ENCODE measurements at regions not wholly inside any gene's neighbourhood (a gene's known extent, or its start where the extent isn't known, plus 50 kb on each side); places are given as distances from the start of the nearest gene placed in this dataset.

- no peaks in the 10 kb centered on the region for H3K27me3 ChIP-seq (replicated peaks; ENCODE audit: insufficient read depth)
- ATAC-seq (ENCODE audit: insufficient number of reproducible peaks, low FRiP score, low read depth) = no peak
- H3K27ac ChIP-seq = no peak overlapping the region
- no peak for TF ChIP-seq CTCF (IDR thresholded peaks at IDR 0.05)
- H3K36me3 ChIP-seq = no peaks in the 10 kb centered on the region
- H3K4me3 ChIP-seq = no peak overlapping the region
- no peaks in the 10 kb centered on the region for H3K9me3 ChIP-seq
- no peaks in the 10 kb centered on the region for H3K4me1 ChIP-seq (ENCODE audit: control insufficient read depth in 1 of 2, low read depth in 2 of 2)
- DNase-seq (ENCODE audit: low spot score) = no peak
Observed at GRCh38 chr16:86896976-86897375, 318.6 kb downstream of the FOXL1 start.

GRCh38 chr16:86897486-86897885, 319.1 kb downstream of the FOXL1 start:
- DNase-seq (ENCODE audit: low spot score) = no peak
- no peaks in the 10 kb centered on the region for H3K36me3 ChIP-seq
- TF ChIP-seq CTCF (IDR thresholded peaks at IDR 0.05) = no peak

GRCh38 chr16:86898386-86898785, 320.0 kb downstream of the FOXL1 start:
- no peaks in the 10 kb centered on the region for H3K36me3 ChIP-seq
- no peaks in the 10 kb centered on the region for H3K4me1 ChIP-seq (ENCODE audit: control insufficient read depth in 1 of 2, low read depth in 2 of 2)
- no peak for DNase-seq (ENCODE audit: low spot score)
- no peak overlapping the region for H3K4me3 ChIP-seq
- no peak for ATAC-seq (ENCODE audit: insufficient number of reproducible peaks, low FRiP score, low read depth)
- TF ChIP-seq CTCF (IDR thresholded peaks at IDR 0.05) = no peak
- no peaks in the 10 kb centered on the region for H3K9me3 ChIP-seq
- H3K27me3 ChIP-seq (replicated peaks; ENCODE audit: insufficient read depth) = no peaks in the 10 kb centered on the region
- H3K27ac ChIP-seq = no peak overlapping the region

More at GRCh38 chr16:86897486-86897885, 319.1 kb downstream of the FOXL1 start:
- Histone ChIP-seq H3K27ac (no peak overlapping the region), H3K9me3 (no peaks in the 10 kb centered on the region), H3K27me3 (replicated peaks; ENCODE audit: insufficient read depth) (no peaks in the 10 kb centered on the region), H3K4me1 (ENCODE audit: control insufficient read depth in 1 of 2, low read depth in 2 of 2) (no peaks in the 10 kb centered on the region), H3K4me3 (no peak overlapping the region)
- no peak for ATAC-seq (ENCODE audit: insufficient number of reproducible peaks, low FRiP score, low read depth)

- no peak overlapping the region for H3K4me3 ChIP-seq
- no peak for TF ChIP-seq CTCF (IDR thresholded peaks at IDR 0.05)
- H3K27me3 ChIP-seq (replicated peaks; ENCODE audit: insufficient read depth) = no peaks in the 10 kb centered on the region
- no peak for DNase-seq (ENCODE audit: low spot score)
- H3K36me3 ChIP-seq = no peaks in the 10 kb centered on the region
- ATAC-seq (ENCODE audit: insufficient number of reproducible peaks, low FRiP score, low read depth) = no peak
- no peaks in the 10 kb centered on the region for H3K4me1 ChIP-seq (ENCODE audit: control insufficient read depth in 1 of 2, low read depth in 2 of 2)
- no peaks in the 10 kb centered on the region for H3K9me3 ChIP-seq
- no peak overlapping the region for H3K27ac ChIP-seq
Observed at GRCh38 chr16:86899151-86899550, 320.8 kb downstream of the FOXL1 start.

- no peaks in the 10 kb centered on the region for H3K9me3 ChIP-seq
- no peaks in the 10 kb centered on the region for H3K27me3 ChIP-seq (replicated peaks; ENCODE audit: insufficient read depth)
- no peak for TF ChIP-seq CTCF (IDR thresholded peaks at IDR 0.05)
- ATAC-seq (ENCODE audit: insufficient number of reproducible peaks, low FRiP score, low read depth) (no peak), DNase-seq (ENCODE audit: low spot score) (no peak)
- H3K27ac ChIP-seq = no peak overlapping the region
- H3K36me3 ChIP-seq = no peaks in the 10 kb centered on the region
- H3K4me3 ChIP-seq = no peak overlapping the region
- H3K4me1 ChIP-seq (ENCODE audit: control insufficient read depth in 1 of 2, low read depth in 2 of 2) = no peaks in the 10 kb centered on the region
Observed at GRCh38 chr16:86899757-86900156, 321.4 kb downstream of the FOXL1 start.

All from thoracic aorta (tissue), 2 donors.